ENCODE measurements at regions not wholly inside any gene's neighbourhood (a gene's known extent, or its start where the extent isn't known, plus 50 kb on each side); places are given as distances from the start of the nearest gene placed in this dataset.
"Not testable (repeated sequence)": the region's sequence is repeated elsewhere in the genome, so short reads cannot be mapped to it uniquely, and the experiment has no call there.

DNA sequence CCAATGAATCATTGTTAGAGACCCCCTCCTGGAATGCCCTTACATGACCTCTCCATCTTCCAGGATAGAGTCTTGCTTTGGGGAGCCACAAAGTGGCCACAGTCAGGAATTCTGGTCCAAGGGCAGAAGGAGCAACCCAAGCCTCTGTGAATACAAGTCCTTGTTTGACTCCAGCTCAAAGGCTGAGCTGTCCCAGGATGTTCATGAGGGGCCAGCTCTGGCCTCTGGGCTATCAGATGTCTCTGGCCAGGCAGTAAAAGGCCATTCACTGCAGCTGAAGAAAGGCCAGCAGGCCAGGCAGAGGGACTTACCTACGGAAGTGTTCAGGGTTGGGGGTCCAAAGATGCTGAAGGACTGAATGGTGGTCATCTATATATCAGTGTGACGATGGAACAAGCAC lies 98.3 kb upstream of the IPO9 start:
- no peak for DNase-seq

DNA sequence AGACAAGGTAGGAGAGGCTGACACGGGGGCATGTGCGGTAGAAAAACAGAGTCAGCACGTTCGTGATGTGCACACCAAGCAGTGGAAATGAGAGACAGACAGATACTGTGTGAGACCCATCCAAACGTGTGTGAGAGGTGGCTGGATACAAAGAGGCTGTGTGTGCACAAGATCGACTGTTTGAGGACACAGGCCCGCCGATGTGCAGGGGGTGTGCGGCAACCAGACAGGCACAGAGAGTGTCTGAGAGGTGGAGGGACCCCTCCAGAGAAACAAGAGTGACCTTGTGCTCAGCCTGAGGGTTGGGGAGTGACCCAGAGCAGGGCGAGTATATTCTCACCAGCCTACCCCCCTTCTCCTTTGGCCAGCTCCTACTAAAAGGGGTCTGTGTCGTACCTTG lies 97.8 kb upstream of the IPO9 start:
- no peak for DNase-seq

- DNase-seq: no peak
These were observed 97.4 kb upstream of the IPO9 start for GRCh38 chr1:201731592-201731991.

- no peak for DNase-seq
These were observed 96.6 kb upstream of the IPO9 start for GRCh38 chr1:201732351-201732750.

- not testable (repeated sequence) for DNase-seq
These were observed 94.7 kb upstream of the IPO9 start for GRCh38 chr1:201734221-201734620.

DNA sequence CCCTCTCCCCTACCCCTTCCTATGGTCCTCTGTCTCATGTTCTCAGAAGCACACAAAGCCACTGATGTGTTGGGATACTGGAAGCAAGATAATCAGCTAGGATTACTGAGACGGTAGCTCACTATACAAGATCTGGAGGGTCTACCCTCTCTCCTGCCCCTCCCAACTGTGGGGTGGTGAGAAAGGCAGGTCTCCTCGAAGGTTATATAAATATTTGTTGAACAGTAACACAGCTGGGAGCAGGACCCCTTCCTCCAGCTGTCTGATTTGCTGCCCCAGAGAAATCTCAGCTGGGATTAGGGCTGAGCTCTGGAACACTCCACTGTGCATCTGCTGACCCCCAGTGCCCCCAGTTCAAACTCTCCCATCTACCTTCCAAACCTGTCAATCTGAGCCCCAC lies 94.2 kb upstream of the IPO9 start:
- no peak for DNase-seq

GRCh38 chr1:201736707-201737320 lies 92.1 kb upstream of the IPO9 start:
- DNase-seq: no peak

GRCh38 chr1:201737352-201738060 lies 91.5 kb upstream of the IPO9 start:
- DNase-seq: no peak

GRCh38 chr1:201739080-201739479 lies 89.9 kb upstream of the IPO9 start:
- DNase-seq: no peak

DNA sequence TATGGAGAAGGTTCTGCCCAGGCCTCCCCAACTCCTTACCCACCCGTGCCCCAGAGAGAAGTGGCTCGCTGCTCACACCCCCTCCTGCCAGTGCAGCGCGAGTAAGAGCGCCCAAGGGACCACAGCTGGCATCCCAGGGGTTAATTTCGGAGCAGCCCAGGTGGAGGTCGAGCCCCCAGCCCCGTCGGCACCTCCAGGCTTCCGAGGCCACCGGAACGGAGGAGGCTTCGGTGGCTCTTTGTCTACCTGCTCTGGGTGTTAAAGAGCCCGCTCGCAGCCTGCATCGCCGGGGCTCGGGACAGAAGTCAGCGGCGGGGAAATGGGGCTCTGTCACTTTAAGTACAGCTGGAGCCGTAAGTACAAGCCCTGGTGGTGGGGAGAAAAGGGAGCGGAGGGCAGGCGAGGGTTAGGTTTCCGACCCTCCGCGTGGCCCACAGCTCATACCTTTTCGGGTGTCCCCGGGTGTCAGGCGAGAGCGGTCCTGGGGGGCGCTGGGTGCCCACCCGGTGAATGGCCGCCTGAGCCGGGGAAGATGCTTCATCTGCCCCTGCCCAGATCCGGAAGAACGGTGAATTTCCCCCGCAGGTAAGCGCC lies 89.4 kb upstream of the IPO9 start:
- DNase-seq: peak; percentile 16

GRCh38 chr1:201740086-201740541 lies 88.8 kb upstream of the IPO9 start:
- DNase-seq: no peak

GRCh38 chr1:201740670-201741111 lies 88.3 kb upstream of the IPO9 start:
- no peak for DNase-seq

- no peak for DNase-seq
These were observed 87.1 kb upstream of the IPO9 start for GRCh38 chr1:201741763-201742342.

DNA sequence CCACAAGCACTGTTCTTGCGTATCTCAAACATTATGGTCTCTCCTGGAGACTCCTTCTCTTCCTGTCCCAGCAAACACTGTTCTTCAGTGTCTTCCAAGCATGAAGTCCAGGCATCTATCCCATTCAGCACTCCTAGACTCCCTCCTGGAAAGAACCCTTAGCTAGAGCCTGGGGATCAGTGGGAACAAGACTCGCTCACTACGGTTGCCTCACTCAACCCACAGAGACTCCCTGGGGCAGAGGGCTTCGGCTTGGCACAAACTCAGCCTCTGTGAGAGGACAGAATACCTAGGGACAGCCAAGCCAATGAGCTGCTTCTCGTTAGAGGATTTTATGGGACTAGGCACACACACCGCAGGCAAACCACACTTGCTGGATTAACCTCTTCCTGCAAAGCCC lies 86.5 kb upstream of the IPO9 start:
- no peak for DNase-seq

- DNase-seq: no peak
These were observed 85.8 kb upstream of the IPO9 start for GRCh38 chr1:201742955-201743805.

- no peak for DNase-seq
These were observed 83.9 kb upstream of the IPO9 start for GRCh38 chr1:201745023-201745422.

DNA sequence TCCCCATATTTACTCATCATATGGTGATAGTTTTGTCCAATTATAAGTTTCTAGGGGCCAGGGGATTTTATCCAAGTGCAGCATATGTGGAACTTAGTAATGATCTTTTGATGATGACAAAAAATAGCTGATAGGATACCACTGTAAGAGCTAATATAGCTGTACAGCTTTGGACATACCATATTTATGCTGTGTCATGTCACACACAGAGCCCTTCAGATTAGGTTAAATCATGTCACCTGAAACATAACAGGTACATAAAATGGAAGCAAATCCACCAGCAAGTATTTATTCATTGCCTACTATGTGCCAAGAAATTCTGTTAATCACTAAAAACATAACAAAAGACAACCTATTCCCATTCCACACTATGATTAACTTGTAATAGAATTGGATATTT lies 82.8 kb upstream of the IPO9 start:
- no peak for DNase-seq

DNA sequence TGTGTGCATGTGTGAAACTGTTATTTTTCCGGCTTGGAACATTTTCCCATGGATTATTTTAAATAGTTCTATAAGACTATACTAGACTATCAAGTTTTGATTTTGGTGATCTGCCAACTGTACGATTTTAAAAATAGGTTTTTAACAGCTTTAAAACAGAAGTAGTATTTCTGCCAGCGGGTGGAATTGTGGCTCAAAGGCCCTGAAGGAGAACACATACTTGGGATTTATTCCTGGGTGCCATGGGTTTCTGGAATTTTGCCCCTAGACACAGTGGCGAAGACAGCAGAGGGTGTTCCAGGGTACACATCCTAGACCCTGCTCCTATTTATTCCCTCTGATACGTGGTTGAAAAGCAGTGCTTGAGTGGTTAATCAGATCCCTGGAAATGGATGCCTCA lies 81.7 kb upstream of the IPO9 start:
- DNase-seq: no peak

DNA sequence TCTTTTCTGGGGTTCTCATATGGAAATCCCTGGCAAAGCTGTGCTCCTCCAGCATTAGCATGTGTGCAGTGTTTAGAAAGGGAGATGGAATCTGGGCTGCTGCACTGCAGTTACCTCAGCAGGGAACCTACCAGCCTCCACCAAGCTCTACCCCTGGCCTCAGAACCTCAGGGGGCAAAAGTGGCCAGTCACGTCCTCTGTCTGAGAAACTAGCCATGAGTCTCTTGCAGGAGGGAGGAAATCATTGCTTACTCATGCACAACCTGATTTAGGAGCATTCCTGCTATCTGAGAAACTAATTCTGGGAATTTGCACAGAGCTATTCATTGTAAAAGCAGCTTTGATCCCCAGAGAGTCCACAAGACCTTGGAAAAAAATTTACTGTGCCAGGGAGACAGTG lies 80.6 kb upstream of the IPO9 start:
- no peak for DNase-seq

DNA sequence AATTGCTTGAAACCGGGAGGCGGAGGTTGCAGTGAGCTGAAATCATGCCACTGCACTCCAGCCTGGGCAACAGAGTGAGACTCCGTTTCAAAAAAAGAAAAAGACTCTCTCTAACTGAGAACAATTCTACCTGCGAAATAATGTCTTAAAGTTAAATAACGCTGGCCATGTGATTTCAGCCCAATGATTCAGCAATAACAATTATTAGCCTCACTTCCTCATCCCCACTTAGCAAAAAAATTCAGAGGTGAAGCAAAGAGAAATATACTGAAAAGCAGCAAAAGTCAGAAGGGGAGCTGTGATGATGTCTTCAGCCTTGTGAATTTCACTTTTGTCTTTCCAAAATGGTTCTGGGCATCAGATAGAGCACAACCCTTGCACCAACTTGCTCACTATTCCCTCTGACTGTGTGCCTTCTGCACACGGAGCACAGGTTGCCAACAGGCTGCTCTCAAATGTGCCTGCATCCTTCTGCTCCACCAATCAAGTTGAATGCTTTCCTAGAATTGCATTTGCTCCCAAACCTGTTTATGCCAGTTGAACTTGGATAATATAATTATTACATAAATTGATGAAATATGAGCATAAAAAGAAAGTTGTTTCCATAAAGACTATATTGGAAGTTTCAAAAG lies 79.8 kb upstream of the IPO9 start:
- no peak for DNase-seq

GRCh38 chr1:201750120-201750519 lies 78.8 kb upstream of the IPO9 start:
- no peak for DNase-seq

DNA sequence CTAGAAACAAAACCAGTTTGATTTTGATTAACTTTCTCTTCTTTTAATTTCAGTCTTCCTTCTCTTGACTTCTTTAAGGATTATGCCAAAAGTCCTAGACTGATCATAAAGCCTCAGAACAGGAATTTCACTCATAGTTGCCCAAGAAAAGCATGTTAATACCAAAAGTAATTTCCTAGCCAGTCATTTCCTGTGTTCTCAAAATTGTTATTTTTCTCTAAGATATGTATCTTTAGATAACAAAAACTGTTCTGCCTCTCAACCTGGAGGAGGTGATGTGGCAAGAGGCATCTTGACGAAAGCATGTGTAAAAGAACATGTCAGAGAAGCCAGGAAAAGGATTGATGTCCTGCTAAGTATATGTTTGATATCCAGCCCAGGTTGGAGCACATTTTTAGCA lies 78.0 kb upstream of the IPO9 start:
- no peak for DNase-seq

DNA sequence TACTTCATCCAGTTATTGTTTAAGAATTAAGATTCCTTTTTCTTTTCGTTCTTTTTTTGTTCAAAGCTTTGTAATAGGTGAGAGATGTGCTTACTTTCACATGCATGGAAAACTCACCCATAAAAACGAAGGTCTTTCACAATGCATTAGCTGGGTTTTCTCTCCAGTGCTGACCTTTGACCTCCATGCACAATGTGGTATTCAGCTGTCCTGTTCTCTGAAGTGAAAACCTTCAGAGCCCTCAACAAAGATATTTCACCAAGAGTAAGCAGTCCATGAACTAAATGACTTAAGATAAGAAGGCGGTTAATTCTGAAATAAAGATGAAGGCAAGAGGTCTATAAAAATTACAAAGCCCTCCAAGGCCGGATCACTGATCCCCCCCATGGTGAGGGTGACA lies 77.1 kb upstream of the IPO9 start:
- no peak for DNase-seq
